ENCODE measurements at regions not wholly inside any gene's neighbourhood (a gene's known extent, or its start where the extent isn't known, plus 50 kb on each side); places are given as distances from the start of the nearest gene placed in this dataset.

DNA sequence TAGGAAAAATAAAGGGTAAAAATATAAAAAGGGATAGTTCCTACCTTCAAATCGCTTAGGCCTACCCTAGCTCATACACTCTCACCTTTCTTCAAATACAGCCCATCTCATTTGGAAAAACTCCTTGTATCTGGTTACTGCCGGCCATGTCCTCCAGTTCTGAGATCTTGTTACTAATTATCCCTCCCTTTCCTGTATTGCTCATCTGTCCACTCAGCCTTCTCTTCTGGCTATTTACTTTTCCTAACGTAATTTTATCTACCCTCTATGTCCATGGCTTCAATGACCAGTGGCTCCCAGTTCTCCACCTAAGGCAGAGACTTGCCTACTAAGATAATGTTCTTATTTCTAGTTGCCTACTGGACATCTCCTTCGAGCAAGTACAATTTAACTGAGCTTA lies 342.9 kb upstream of the ACVR2A start:
- DNase-seq (ENCODE audit: low spot score), result peak; percentile 28

DNA sequence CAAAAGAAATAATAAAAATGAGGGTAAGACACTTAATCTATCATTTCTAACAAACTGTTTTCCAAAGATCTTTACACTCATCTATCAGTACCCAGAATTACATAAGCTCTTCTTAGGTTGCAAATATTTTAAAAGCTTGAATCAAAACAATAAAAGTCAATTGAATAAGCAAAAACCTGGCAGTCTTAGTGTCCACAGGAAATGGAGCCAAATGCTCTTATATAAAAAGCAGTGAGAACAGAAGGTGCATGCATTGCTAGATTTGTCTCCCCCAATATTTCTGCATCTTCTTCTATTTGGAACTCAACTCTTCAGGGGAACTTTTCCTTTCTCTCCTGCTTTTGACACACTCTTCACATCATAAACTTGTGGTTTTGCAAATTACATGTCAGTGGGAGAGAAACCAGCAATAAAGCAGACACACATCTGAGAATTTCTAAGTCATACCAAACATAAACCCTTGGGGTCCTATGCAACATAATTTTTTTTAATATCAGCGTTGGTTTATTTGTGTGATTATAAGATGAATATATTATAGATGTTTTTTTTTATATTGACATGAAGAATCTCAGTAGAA lies 343.9 kb upstream of the ACVR2A start:
- no peak for DNase-seq (ENCODE audit: low spot score)

DNA sequence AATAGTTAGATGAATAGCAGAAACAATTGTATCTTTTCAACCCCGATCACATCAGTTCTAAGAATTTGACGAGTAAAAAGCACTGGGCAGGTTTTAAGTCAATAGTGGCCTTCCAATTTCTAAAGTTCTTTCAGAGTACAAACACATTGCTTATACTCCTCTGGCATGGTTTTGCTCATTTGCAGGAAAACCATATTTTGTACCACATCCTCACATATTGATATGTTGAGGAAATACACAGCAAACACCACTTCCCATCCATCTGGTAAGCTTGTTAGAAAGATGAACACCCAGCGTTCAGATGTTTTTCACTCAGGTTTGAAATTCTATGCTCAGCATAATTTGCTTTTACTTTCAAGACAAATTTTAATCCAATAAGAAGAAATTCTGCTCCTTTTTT lies 344.6 kb upstream of the ACVR2A start:
- DNase-seq (ENCODE audit: low spot score), result no peak

DNA sequence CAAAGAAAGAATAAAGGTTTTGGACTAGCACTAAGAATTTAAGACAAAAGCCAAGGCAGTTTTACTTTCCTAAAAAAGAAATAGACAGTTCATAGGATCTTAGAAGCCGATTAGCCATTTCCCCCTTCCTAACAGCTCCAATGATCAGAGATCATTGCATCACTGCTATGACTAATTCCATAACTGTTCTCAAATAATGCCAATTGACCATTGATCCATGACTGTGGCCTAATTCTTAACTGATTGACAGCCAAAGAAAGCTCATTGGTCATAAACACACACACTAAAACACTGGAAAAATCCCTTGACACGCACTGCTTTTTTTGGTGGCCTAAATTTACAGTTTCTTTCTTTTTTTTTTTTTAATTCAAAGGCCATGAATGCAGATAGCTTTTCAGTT lies 345.0 kb upstream of the ACVR2A start:
- DNase-seq (ENCODE audit: low spot score), result peak; percentile 89

- DNase-seq (ENCODE audit: low spot score), result no peak
Measured at GRCh38 chr2:147495734-147496133, 349.1 kb upstream of the ACVR2A start.

DNA sequence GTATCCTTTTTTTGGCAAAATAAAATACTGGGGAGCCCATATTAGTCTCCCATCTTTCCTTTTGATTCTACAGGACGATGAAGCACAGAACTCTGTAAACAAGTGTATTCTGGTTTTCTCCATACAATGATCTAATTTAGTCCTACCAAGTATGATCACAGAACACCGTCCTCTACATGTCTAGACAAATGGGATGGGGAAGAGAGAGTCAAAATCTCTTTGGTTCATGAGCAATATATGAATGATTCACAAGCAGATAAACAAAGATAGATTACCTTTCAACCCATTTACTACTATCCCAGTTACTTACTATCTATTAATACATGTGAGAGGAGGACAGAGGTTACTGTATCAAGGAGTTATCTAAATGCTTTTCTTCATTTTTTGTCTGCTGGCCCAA lies 352.4 kb upstream of the ACVR2A start:
- no peak for DNase-seq (ENCODE audit: low spot score)

DNA sequence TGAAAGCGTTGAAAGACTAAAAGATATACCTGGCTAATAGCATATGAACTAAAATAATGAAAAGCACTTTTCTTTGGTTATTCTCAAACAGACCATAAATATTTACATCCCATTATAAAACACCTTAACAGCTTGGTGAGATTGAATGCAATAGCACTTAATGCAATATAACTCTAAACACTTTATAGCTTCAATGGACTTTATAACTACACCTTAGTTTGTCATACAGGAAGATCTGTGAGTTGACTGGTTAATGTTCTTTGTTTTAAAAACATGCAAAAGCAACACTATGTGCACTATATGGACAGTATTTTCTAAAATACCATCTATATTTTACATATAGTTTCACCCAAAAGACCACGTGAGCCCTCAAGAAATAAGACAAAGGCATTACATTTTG lies 353.3 kb upstream of the ACVR2A start:
- DNase-seq (ENCODE audit: low spot score), result no peak

- DNase-seq (ENCODE audit: low spot score), result no peak
Measured at GRCh38 chr2:147490401-147491261, 354.2 kb upstream of the ACVR2A start.

- no peak for DNase-seq (ENCODE audit: low spot score)
Measured at GRCh38 chr2:147488472-147488871, 356.4 kb upstream of the ACVR2A start.

GRCh38 chr2:147487978-147488289 lies 356.9 kb upstream of the ACVR2A start:
- no peak for DNase-seq (ENCODE audit: low spot score)

DNA sequence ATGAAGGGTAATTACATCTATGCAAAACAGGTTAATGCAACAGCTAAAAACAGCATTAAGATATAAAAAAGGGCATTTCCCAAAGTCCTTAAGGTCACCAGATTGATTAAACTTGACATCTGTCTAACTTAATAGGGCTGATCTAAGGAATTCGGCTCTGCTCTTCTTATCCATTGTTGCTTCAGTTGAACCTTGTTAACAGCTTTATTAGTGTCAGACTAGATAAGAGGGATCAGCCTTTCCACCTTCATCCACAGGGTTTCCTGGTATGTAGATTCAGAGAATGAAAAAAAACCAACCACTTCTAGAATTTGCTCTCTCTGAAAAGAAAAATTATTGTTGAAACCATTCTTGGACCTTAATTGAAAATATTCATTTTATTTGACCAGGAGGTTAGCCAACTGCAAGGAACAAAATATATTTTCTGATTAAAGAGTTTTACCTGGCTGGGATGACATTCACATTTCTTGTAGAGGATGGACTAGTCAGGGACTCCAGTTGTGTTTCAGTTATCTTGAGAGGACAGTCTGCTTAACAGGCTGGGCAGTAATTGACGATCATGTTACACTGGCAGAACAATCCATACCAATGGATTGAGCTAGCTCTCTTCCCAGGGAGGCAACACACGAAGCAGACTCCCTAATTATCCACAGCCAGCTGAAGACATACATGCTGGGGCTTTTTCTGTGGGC lies 357.4 kb upstream of the ACVR2A start:
- no peak for DNase-seq (ENCODE audit: low spot score)

DNA sequence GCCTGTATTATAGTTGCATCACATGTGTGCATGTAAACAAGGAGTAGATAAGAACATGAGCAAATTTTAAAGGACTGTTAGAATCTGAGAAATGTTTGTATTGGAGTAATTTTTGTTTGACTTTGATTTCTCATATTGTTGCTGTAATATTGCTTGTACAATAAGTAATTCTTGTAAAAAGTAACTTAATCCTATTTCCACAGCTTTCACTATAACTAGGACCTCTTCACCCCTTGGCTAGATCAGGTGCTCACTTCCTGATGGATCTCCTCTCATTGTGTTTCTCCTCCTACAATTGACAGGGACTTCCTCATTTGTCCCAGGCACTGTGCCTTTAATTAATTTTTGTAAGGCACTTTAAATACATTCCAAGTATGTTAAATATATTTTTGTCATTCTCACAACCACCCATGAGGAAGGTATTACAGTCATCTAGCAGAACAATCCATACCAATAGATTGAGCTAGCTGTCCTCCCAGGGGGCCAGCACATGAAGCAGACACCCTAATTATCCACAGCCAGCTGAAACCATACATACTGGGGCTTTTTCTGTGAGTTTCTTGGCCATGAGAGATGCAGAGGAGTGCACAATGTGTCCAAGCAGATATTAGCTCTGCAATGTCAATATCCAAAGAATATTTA lies 359.5 kb upstream of the ACVR2A start:
- DNase-seq (ENCODE audit: low spot score), result no peak

DNA sequence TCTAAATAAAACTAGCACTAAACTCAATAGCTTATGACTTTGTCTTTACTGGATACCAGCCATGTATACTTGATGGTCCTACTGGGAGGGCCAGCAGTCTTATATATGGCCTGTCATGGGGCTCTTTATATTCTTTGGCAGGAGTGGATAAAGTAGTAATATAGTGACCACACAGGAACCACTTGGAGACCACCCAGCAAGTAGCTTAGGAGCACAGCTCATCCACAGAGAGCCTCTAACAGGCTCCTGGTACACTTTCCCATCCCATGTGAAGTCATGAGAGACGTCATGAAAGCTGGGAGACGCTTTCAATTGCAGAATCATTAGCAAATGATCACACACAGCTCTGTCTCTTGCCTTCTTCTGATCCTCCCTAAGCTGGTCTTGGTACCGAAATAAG lies 360.9 kb upstream of the ACVR2A start:
- DNase-seq (ENCODE audit: low spot score), result no peak

- DNase-seq (ENCODE audit: low spot score), result no peak
Measured at GRCh38 chr2:147482916-147483669, 361.7 kb upstream of the ACVR2A start.

DNA sequence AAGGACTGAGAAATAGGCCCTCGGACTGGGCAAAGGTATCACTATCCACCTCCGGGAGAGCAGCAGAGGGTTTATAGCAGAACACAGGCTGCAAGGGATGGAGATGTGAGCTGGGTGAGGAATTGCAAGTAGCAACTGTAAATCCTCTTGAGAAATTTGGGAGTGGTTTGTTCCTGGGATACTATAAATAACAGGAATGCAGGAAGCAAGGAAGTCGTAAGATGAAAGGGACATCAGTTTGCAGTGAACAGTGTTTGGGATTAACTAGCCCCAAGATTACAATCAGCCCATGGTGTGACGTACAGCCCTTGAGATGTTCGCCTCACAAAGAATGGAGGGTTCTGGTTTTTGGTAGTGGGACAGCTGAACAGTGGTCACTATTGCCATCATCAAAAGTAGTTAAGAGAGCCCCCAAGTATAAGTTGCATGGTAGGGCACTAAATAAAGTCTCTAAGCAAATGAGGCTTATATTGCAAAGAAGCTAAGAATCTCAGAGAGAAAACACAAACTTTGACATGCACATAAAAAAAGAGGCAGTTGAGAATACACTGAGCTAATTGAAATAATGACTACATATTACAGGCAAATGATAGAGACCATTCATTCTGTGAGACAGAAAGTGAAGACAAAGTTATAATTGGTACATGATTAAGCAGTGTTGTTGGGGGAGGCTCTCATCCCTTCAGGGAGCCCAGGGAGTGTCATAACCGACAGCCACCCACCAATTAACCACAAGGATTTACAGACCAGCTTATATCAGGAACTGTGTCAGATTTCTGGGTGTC lies 362.5 kb upstream of the ACVR2A start:
- DNase-seq (ENCODE audit: low spot score), result no peak

DNA sequence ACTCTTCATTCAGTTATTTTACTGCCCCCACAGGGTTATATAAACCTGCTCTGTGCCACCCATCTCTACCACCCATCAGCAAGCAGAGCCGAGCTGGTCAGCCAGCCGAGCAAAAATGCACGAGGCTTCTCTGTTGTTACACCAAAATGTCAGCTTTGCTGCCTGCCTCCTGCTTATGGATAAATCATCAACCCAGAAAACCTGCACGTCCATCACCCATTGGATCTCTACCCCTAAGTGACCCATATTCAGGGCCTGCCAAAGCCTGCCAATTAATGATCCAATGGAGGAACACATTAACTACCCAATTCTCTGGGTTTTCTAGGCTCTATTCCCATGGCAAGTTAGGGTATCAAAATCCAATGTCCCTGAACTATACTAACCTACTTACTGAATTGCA lies 365.5 kb upstream of the ACVR2A start:
- DNase-seq (ENCODE audit: low spot score), result peak; percentile 48

DNA sequence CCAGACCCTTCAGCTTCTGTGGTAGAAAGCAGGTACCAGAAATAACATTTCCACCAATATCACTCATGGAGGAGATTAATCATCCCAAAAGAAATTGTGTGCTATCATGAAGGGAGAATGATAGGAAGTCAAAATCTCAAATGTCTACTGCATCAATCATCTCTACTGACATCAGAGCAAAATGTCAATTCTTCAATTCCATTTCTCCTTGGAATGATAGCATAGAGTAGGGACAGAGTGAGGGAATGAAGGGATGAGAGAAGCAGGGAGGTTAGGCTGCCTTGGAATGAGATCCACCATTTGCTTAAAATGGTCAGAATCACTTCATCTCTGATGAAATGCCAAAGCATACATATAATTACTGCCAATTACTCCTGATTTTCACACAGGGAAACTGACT lies 371.8 kb upstream of the ACVR2A start:
- DNase-seq (ENCODE audit: low spot score), result no peak

GRCh38 chr2:147471126-147471525 lies 373.7 kb upstream of the ACVR2A start:
- no peak for DNase-seq (ENCODE audit: low spot score)

- no peak for DNase-seq (ENCODE audit: low spot score)
Measured at GRCh38 chr2:147469471-147469870, 375.4 kb upstream of the ACVR2A start.

- DNase-seq (ENCODE audit: low spot score), result no peak
Measured at GRCh38 chr2:147468963-147469362, 375.9 kb upstream of the ACVR2A start.

DNA sequence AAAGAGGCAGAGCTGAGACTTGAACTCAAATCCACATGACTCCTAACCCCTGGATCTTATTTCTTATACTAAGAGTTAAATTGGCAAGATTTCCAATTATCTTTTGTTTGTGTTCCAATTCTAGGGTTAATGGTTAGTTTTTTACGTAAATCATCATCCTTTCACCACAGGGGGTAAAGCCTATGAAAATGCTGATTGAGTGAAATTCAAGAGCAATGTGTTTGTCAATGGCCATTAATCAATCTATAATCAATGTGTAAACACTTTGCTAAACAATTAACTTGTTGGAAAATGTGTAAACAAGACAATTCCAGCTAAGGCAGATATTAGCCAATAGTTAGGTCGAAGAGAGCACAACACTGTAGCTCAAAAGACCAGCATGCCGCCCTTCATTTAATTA lies 376.5 kb upstream of the ACVR2A start:
- DNase-seq (ENCODE audit: low spot score), result no peak

Data from kidney tubule cell (primary cell).